GM12878 (cell line): ENCODE measurements at regions not wholly inside any gene's neighbourhood (a gene's known extent, or its start where the extent isn't known, plus 50 kb on each side); places are given as distances from the start of the nearest gene placed in this dataset.
"Not testable (repeated sequence)": the region's sequence is repeated elsewhere in the genome, so short reads cannot be mapped to it uniquely, and the experiment has no call there.

ENCODE experiments used
- ATAC-seq: fragments of 200-7000 bp; cut with Tn5 transposase; 3 replicates; pipeline ENCODE4 v1.9.1; 2020; ENCODE audit warnings: mild to moderate bottlenecking, moderate library complexity
- BruUV-seq: library from RNA; stranded (reverse); fragments of 400-500 nt; replicated peaks from 2 replicates; lab custom pipeline; 2021; lab: Mats Ljungman, UMichigan
- CTCF ChIA-PET: fragments of 300-600 bp; sonication (Branson Sonifier 250); formaldehyde crosslinking; extraction: SDS; loops from one replicate; lab custom pipeline; 2021; ENCODE audit warnings: inconsistent platforms; lab: Yijun Ruan, JAX
- POLR2A ChIA-PET: fragments of 350-600 bp; formaldehyde crosslinking; extraction: SDS; loops from one replicate; lab custom pipeline; 2021; ENCODE audit warnings: inconsistent platforms; lab: Charles Lee
- RAD21 ChIA-PET: fragments of 300-600 bp; sonication (Branson Sonifier 250); formaldehyde crosslinking; loops from one replicate; lab custom pipeline; 2023; ENCODE audit warnings: antibody characterized with exemption; ENCODE audit not compliant: unreplicated experiment; lab: Charles Lee
- SMC1A ChIA-PET: fragments of 300-600 bp; sonication (Branson Sonifier 250); formaldehyde crosslinking; loops from one replicate; lab custom pipeline; 2023; ENCODE audit not compliant: unreplicated experiment, uncharacterized antibody; lab: Charles Lee
- DNase-seq: peaks from one replicate; pipeline ENCODE4 v3.0.0-alpha.2; 2011; ENCODE audit warnings: low read depth, low spot score
- FAIRE-seq: peaks from 3 replicates; lab custom pipeline; 2011; peaks lifted over from hg19 to GRCh38; lab: Jason Lieb, UNC
- H2AFZ ChIP-seq: 2 replicates; pipeline ENCODE4 v1.6.0; 2011; ENCODE audit warnings: low read depth, low read length, control low read depth; ENCODE audit not compliant: control insufficient read depth
- H3K27ac ChIP-seq: 2 replicates; pipeline ENCODE4 v1.5.1; 2011; ENCODE audit warnings: control low read depth; ENCODE audit not compliant: control insufficient read depth, insufficient read depth
- H3K27me3 ChIP-seq, 2 experiments: replicated peaks in 1 of 2; 2 replicates each; pipeline versions ENCODE4 v1.6.0 to v1.6.1; 2011; ENCODE audit warnings: low read length in 1 of 2; ENCODE audit not compliant: control insufficient read depth in 2 of 2, insufficient read depth in 2 of 2
- H3K36me3 ChIP-seq, 2 experiments: 2 replicates each; pipeline ENCODE4 v1.5.1; 2011; ENCODE audit warnings: low read length in 1 of 2; ENCODE audit not compliant: control insufficient read depth in 2 of 2, insufficient read depth in 2 of 2
- H3K4me1 ChIP-seq: 2 replicates; pipeline ENCODE4 v1.6.1; 2011; ENCODE audit warnings: mild to moderate bottlenecking, low read length, moderate library complexity, mixed read lengths; ENCODE audit not compliant: control insufficient read depth, insufficient read depth
- H3K4me2 ChIP-seq: 2 replicates; pipeline ENCODE4 v1.6.0; 2011; ENCODE audit warnings: control low read depth; ENCODE audit not compliant: control insufficient read depth, insufficient read depth
- H3K4me3 ChIP-seq: fragments of 200-600 bp; sonication (generic); 2 replicates; pipeline ENCODE4 v1.5.1; 2016
- H3K79me2 ChIP-seq: 2 replicates; pipeline ENCODE4 v1.6.0; 2011; ENCODE audit warnings: low read length; ENCODE audit not compliant: control insufficient read depth, insufficient read depth
- H3K9ac ChIP-seq: 2 replicates; pipeline ENCODE4 v1.8.0; 2011; ENCODE audit warnings: low read length, control low read depth, mixed read lengths; ENCODE audit not compliant: control insufficient read depth, insufficient read depth
- H3K9me3 ChIP-seq: replicated peaks from 3 replicates; pipeline ENCODE4 v1.5.1; 2011; ENCODE audit warnings: mild to moderate bottlenecking, low read length; ENCODE audit not compliant: control insufficient read depth, insufficient read depth
- H4K20me1 ChIP-seq: 2 replicates; pipeline ENCODE4 v1.6.0; 2011; ENCODE audit not compliant: control insufficient read depth, insufficient read depth
- WGBS: methylation state at CpG from one replicate; pipeline ENCODE4 v1.1.6; 2016; ENCODE audit warnings: low lambda C conversion rate; ENCODE audit not compliant: insufficient replicate concordance, insufficient coverage; ENCODE audit errors: missing lambda C conversion rate; 5-methylcytosine and 5-hydroxymethylcytosine counted together
- in situ Hi-C: fragments of 300-500 bp; cut with MboI; formaldehyde crosslinking; loops from 9 replicates; pipeline ENCODE4 v1.14.3; 2018; ENCODE audit warnings: mixed read lengths
- intact Hi-C: fragments of 100-400 bp; cut with micrococcal nuclease; formaldehyde crosslinking; loops from one replicate; pipeline ENCODE4 v1.14.2; 2022; ENCODE audit not compliant: unreplicated experiment
- TF ChIP-seq, protein P1 (sequence below), 3 experiments: IDR thresholded peaks in 2 of 3; conservative IDR thresholded peaks in 1 of 3; 2 replicates each; pipeline ENCODE4 v1.5.1; 2011; ENCODE audit warnings: low read depth in 3 of 3, low read length in 3 of 3, mild to moderate bottlenecking in 3 of 3, control low read depth in 2 of 3, moderate library complexity in 2 of 3, inconsistent platforms in 1 of 3, mixed read lengths in 1 of 3; ENCODE audit not compliant: control insufficient read depth in 2 of 3, insufficient read depth in 1 of 3; ENCODE audit errors: extremely low read depth in 1 of 3

GRCh38 chr4:9000505-9001001, 128.9 kb upstream of the HMX1 start:
- BruUV-seq, H3K9me3 ChIP-seq, H3K9ac ChIP-seq, SMC1A ChIA-PET, H2AFZ ChIP-seq, DNase-seq, H3K27me3 ChIP-seq, H3K36me3 ChIP-seq, POLR2A ChIA-PET, H3K4me3 ChIP-seq, H3K4me2 ChIP-seq, H3K79me2 ChIP-seq, ATAC-seq, FAIRE-seq, H4K20me1 ChIP-seq, H3K4me1 ChIP-seq, intact Hi-C loops, H3K27ac ChIP-seq, in situ Hi-C loops, RAD21 ChIA-PET: not testable (repeated sequence)
- 9% methylated on average over 28 of the region's 52 CpGs for whole genome bisulfite sequencing
- CTCF ChIA-PET: interaction anchor here (0.6 kb wide), 1 partner anchor 573 kb away, joined by 3 read pairs; no protein-coding TSS in a partner anchor
- TF ChIP-seq, protein P1, sequence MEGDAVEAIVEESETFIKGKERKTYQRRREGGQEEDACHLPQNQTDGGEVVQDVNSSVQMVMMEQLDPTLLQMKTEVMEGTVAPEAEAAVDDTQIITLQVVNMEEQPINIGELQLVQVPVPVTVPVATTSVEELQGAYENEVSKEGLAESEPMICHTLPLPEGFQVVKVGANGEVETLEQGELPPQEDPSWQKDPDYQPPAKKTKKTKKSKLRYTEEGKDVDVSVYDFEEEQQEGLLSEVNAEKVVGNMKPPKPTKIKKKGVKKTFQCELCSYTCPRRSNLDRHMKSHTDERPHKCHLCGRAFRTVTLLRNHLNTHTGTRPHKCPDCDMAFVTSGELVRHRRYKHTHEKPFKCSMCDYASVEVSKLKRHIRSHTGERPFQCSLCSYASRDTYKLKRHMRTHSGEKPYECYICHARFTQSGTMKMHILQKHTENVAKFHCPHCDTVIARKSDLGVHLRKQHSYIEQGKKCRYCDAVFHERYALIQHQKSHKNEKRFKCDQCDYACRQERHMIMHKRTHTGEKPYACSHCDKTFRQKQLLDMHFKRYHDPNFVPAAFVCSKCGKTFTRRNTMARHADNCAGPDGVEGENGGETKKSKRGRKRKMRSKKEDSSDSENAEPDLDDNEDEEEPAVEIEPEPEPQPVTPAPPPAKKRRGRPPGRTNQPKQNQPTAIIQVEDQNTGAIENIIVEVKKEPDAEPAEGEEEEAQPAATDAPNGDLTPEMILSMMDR (IDR thresholded peaks at IDR 0.05 in 2 of 3, conservative IDR thresholded peaks at IDR 0.05 in 1 of 3; ENCODE audit: control insufficient read depth in 2 of 3, extremely low read depth in 1 of 3, insufficient read depth in 1 of 3, low read depth in 3 of 3, low read length in 3 of 3): peak; percentile 35 to 42 (median 42); a peak in 4 of 6 replicates

DNA sequence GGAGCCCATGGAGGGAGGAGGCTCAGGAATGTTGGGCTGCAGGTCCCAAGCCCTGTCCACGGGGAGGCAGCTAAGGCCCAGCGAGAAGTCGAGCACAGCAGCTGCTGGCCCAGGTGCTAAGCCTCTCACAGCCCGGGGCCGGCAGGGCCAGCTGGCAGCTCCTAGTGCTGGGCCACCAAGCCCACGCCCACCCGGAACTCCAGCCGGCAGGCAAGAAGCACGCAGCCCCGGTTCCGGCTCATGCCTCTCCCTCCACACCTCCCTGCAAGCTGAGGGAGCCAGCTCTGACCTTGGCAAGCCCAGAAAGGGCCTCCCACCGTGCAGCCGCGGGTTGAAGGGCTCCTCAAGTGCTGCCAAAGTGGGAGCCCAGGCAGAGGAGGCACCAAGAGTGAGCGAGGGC, 121.3 kb upstream of the HMX1 start:
- in situ Hi-C loops, H3K4me2 ChIP-seq, H3K9ac ChIP-seq, H3K4me3 ChIP-seq, ATAC-seq, H4K20me1 ChIP-seq, POLR2A ChIA-PET, DNase-seq, H3K27me3 ChIP-seq, H3K4me1 ChIP-seq, H3K27ac ChIP-seq, BruUV-seq, H3K79me2 ChIP-seq, intact Hi-C loops, H2AFZ ChIP-seq, FAIRE-seq, H3K36me3 ChIP-seq, H3K9me3 ChIP-seq, RAD21 ChIA-PET: not testable (repeated sequence)
- SMC1A ChIA-PET: interaction anchor here (0.6 kb wide), 1 partner anchor 1792 kb away, joined by 3 read pairs; no protein-coding TSS in a partner anchor
- CTCF ChIA-PET: interaction anchor here (1.4 kb wide), 1 partner anchor 32 kb away, joined by 3 read pairs; no protein-coding TSS in a partner anchor
- 31% methylated on average over 15 of the region's 15 CpGs for WGBS

- BruUV-seq, H3K27ac ChIP-seq, H3K4me1 ChIP-seq, ATAC-seq, H3K27me3 ChIP-seq, H3K36me3 ChIP-seq, RAD21 ChIA-PET, POLR2A ChIA-PET, H2AFZ ChIP-seq, H3K9me3 ChIP-seq, in situ Hi-C loops, CTCF ChIA-PET, H3K4me3 ChIP-seq, H3K79me2 ChIP-seq, H3K9ac ChIP-seq, H3K4me2 ChIP-seq, intact Hi-C loops, DNase-seq, H4K20me1 ChIP-seq, SMC1A ChIA-PET, FAIRE-seq: not testable (repeated sequence)
Measured at GRCh38 chr4:8991449-8991848, 119.8 kb upstream of the HMX1 start.
